Stimulated activated CD4-positive, alpha-beta T cell treated with anti-CD3 and anti-CD28 coated beads, Interleukin-12 subunit alpha, Interleukin-12 subunit beta, amount 100 ng/mL, for 4 hours (primary cell): ENCODE measurements at regions not wholly inside any gene's neighbourhood (a gene's known extent, or its start where the extent isn't known, plus 50 kb on each side); places are given as distances from the start of the nearest gene placed in this dataset.

ENCODE experiments used
- DNase-seq: peaks from one replicate; pipeline ENCODE4 v3.0.0-alpha.2; 2020

DNA sequence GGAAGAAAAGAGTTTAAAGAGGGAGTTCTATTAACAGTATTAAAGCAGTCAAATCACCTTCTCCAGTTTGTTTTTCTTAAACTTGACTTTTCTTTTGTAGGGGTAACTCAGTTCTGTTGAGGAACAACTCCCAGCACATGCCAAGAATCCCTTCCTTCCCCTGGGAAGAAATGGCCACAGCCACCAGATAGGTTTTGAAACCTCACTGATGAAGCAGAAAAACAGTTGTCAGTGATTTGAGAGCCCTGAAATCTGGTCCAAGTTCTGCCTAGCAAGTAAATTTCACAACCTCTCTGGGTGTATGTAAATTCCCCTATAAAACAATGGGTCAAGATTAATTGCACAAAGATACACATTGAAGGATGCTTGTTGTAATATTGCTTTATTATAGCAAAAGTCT is 167.1 kb downstream of the DHX15 start:
- no peak for DNase-seq

- no peak for DNase-seq
These were observed 168.1 kb downstream of the DHX15 start for GRCh38 chr4:24416293-24416692.

GRCh38 chr4:24413311-24413784 is 171.0 kb downstream of the DHX15 start:
- no peak for DNase-seq

- DNase-seq = no peak
These were observed 172.5 kb downstream of the DHX15 start for GRCh38 chr4:24411806-24412205.

DNA sequence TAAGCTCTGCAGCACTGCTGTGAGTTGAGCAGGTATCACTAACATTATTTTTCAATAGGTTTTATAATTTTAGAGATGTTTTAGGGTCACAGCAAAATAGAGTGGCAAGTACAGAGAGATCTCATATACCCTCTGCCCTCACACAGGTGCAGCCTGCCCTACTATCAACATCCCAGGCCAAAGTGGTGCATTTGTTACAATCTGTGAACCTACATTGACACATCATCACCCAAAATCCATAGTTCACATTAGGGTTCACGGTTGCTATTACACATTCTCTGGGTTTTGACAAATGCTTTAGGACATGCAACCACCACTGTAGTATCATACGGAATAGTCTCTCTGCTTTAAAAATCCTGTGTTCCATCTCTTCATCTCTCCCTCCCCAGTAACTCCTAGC is 173.1 kb downstream of the DHX15 start:
- DNase-seq = no peak

- DNase-seq = no peak
These were observed 175.7 kb downstream of the DHX15 start for GRCh38 chr4:24408640-24409039.

- no peak for DNase-seq
These were observed 178.4 kb downstream of the DHX15 start for GRCh38 chr4:24405926-24406325.

DNA sequence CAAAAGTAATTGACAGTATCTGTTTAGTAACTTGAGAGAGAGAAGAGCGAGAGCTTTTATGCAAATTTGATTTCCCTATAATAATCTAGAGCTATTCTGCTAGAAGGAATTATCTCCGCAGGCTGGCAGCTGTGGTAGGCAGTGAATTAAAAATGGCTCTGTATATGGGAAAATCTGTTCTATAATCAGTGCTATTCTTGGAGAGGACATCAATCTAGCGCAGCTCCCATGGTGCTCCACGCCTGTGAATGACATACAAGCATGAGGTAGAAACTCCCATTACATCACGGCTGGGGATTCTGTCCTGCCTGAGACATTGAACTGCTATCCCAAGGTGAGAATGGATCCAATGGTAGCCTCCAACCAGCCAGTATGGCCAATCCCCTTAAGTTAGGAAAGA is 179.0 kb downstream of the DHX15 start:
- no peak for DNase-seq

DNA sequence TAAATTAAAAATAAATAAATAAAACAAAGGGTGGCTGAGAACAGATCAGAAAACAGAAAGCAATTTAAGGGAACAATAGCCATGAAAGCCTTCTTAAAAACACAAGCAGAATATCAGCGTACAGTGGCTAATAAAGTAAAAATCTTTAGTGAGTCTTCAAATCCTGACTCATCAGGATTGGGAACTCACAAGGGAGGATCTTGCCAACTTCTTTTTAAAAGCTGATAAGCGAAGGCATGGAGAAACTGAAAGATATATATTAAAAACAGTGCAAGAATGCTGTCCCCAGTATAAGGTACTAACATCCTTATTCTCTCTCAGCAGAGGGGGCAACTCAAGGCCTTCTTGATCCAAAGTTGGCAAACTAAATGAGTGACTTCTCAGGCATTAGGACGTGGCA is 180.1 kb downstream of the DHX15 start:
- no peak for DNase-seq

- DNase-seq = no peak
These were observed 181.1 kb downstream of the DHX15 start for GRCh38 chr4:24403265-24403664.

GRCh38 chr4:24400537-24400936 is 183.8 kb downstream of the DHX15 start:
- DNase-seq = no peak

DNA sequence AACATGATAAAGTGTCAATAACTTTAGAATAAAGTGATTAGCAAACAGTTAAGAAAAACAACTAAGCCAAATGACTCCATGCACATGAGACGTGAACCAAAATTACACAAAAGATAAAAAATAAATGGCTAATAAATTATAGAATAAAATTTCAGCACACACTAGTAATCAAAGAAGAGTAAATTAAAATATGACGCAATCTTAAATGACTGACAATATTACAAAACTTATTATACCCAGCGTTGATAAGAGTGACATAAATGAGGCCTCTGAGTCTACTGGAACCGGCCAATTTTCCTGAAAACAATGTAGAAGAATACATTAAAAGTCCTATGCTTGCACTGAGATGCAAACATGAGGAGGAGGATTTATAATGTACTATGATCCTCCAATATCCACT is 187.4 kb downstream of the DHX15 start:
- DNase-seq = no peak

- DNase-seq = no peak
These were observed 188.4 kb downstream of the DHX15 start for GRCh38 chr4:24395937-24396336.

- no peak for DNase-seq
These were observed 190.3 kb downstream of the DHX15 start for GRCh38 chr4:24394041-24394440.

DNA sequence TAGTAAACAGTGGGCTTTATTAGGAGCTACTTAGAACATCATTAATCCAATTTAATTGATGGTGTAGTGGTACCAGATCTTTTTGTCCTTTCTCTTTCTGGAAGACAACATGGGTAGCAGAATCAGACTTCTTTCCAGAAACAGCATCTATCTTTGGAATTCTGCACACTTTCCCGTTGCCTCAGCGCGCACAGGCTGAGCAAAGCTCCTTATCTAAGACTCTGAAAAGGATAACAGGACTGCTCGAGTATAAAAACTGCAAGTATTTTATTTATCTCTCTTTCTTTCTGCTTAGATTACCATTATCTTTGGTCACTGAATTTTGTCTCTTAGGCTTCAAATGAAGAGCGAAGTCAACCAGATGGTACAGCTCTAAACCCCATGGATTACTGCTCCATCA is 191.7 kb downstream of the DHX15 start:
- no peak for DNase-seq

GRCh38 chr4:24382381-24382780 is 202.0 kb downstream of the DHX15 start:
- no peak for DNase-seq

- no peak for DNase-seq
These were observed 203.2 kb downstream of the DHX15 start for GRCh38 chr4:24380957-24381665.

DNA sequence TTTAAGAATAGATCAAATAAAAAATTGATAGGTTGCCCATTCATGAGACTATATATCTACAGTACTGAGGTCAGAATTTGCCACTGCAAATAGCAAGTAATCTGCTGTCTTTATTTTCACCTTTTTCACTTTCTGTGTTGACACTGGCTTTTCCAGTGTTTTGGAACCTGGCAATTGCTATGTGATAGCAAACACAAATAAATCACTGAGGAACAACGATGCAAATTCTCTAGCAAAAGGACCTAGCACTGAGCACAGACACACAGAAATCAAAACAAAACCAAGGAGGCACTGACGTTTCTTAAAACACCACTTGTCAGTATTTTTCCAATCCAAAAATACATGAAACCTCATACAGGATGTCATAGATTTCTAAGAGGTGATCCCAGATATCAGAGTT is 210.7 kb downstream of the DHX15 start:
- DNase-seq = no peak

- no peak for DNase-seq
These were observed 211.5 kb downstream of the DHX15 start for GRCh38 chr4:24372881-24373280.

GRCh38 chr4:24372341-24372740 is 212.0 kb downstream of the DHX15 start:
- no peak for DNase-seq

- no peak for DNase-seq
These were observed 213.9 kb downstream of the DHX15 start for GRCh38 chr4:24370421-24370820.

DNA sequence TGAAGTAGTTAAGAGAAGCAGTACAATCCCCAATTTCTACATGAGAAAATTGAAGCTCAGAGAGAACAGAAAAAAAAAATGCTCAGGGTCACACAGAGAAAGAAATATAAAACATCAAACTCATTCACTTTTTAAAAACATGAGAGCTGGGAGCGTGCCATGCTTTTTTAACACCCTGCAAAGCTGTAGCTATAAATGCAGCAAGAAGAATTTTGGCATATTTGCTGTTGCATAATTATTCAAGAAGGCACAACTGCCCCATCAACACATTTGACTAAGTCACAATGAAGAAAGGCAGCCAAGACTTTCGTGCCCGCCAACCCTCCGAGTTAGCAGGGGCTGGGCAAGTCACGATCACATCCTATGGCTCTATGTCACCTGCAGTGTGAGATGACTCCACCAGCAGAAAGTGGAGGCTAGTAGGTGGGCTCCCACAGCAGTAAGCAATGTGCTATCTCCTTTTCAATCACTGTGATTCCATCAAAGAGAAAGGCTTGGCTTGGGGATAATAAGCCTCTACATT is 214.8 kb downstream of the DHX15 start:
- DNase-seq = no peak

DNA sequence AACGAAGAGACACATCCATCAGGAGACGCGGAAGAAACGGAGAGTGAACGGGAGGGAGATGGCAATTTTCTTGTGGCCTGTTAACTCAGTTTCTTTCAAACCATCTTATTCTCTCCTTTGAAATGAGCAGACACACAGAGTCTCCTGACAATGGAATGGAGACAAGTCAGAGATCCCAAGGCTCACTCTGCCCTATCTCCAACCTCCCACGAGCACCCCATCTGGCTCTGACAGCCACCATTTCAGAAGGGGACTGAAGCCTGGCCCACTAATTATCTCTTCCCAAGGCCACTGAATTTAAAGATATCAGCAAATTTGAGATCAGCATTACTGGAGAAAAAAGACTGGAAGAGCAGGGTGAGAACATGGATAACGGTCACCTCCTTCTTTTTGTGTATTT is 215.6 kb downstream of the DHX15 start:
- no peak for DNase-seq

DNA sequence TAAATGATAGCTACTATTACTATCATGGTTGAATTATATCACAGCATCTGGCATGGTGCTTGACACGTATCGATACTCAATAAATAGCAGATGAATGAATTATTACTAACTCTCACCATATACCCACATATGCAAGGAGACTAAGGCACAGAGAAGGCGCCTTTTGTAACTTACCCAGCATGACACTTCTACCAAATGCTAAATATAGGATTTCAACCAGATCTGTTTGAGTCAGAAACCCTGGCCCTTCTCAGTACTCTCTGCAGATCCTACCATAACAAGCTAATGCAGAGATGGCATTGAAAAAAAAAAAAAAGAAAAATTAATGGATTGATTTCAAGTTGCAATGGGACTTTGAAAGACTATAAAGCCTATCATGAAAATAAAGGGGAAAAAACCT is 219.5 kb downstream of the DHX15 start:
- DNase-seq = no peak

GRCh38 chr4:24364249-24364648 is 220.1 kb downstream of the DHX15 start:
- no peak for DNase-seq
